Activated CD4-positive, alpha-beta T cell treated with anti-CD3 and anti-CD28 coated beads for 36 hours (primary cell): ENCODE measurements at regions not wholly inside any gene's neighbourhood (a gene's known extent, or its start where the extent isn't known, plus 50 kb on each side); places are given as distances from the start of the nearest gene placed in this dataset.

Experiments used
- ATAC-seq: fragments of 200-7000 bp; cut with Tn5 transposase; one replicate; pipeline ENCODE4 v1.10.0; 2021; ENCODE audit warnings: mild to moderate bottlenecking, moderate library complexity
- CTCF ChIA-PET: fragments of 350-600 bp; sonication (Branson Sonifier 250); formaldehyde crosslinking; loops from one replicate; lab custom pipeline; 2021; ENCODE audit warnings: antibody characterized with exemption; lab: Charles Lee
- POLR2A ChIA-PET: fragments of 350-600 bp; sonication (Branson Sonifier 250); formaldehyde crosslinking; loops from one replicate; lab custom pipeline; 2021; ENCODE audit warnings: antibody characterized with exemption, inconsistent platforms; lab: Charles Lee
- DNase-seq: peaks from one replicate; pipeline ENCODE4 v3.0.0-alpha.2; 2020
- H3K27ac Mint-ChIP-seq: one replicate; pipeline ENCODE4 v1.8.0; 2021; ENCODE audit warnings: mixed read lengths
- H3K27me3 Mint-ChIP-seq: one replicate; pipeline ENCODE4 v1.8.0; 2021; ENCODE audit warnings: mixed read lengths
- H3K36me3 Mint-ChIP-seq: one replicate; pipeline ENCODE4 v1.8.0; 2021; ENCODE audit warnings: low read depth, mixed read lengths
- H3K4me1 Mint-ChIP-seq: one replicate; pipeline ENCODE4 v1.8.0; 2021; ENCODE audit warnings: mixed read lengths
- H3K4me3 Mint-ChIP-seq: one replicate; pipeline ENCODE4 v1.8.0; 2021; ENCODE audit warnings: mild to moderate bottlenecking, moderate library complexity, mixed read lengths
- H3K9me3 Mint-ChIP-seq: one replicate; pipeline ENCODE4 v1.8.0; 2021; ENCODE audit warnings: low read depth, mixed read lengths
- intact Hi-C, 2 experiments: fragments of 100-400 bp; cut with DNase I in 1 of 2; cut with micrococcal nuclease in 1 of 2; formaldehyde crosslinking; loops; one replicate each; pipeline versions ENCODE4 v1.14.2 to v1.15.1; 2022 to 2024; cut with DNase I, micrococcal nuclease

- H3K4me3 Mint-ChIP-seq, result no peak overlapping the region
- DNase-seq (no peak), ATAC-seq (no peak)
- no peak overlapping the region for H3K27ac Mint-ChIP-seq
- ChIA-PET POLR2A (no interaction called here), CTCF (no interaction called here)
- no peaks in the 10 kb centered on the region for H3K36me3 Mint-ChIP-seq
- intact Hi-C loops, result no loop called here
- H3K4me1 Mint-ChIP-seq, result no peaks in the 10 kb centered on the region
- peaks cover 2% of the 10 kb centered on the region for H3K27me3 Mint-ChIP-seq
- no peaks in the 10 kb centered on the region for H3K9me3 Mint-ChIP-seq
Observed at GRCh38 chr13:106850973-106851650, 283.2 kb upstream of the ARGLU1 start.

- POLR2A ChIA-PET, result no interaction called here
- Mint-ChIP-seq H3K27ac (no peak overlapping the region), H3K36me3 (no peaks in the 10 kb centered on the region), H3K4me3 (no peak overlapping the region), H3K9me3 (no peaks in the 10 kb centered on the region), H3K27me3 (peaks cover 2% of the 10 kb centered on the region), H3K4me1 (no peaks in the 10 kb centered on the region)
- intact Hi-C loops, result no loop called here
- ATAC-seq (no peak), DNase-seq (no peak)
- CTCF ChIA-PET, result no interaction called here
Observed at GRCh38 chr13:106846571-106847448, 278.9 kb upstream of the ARGLU1 start.

- Mint-ChIP-seq H3K27ac (no peak overlapping the region), H3K9me3 (peaks cover 6% of the 10 kb centered on the region), H3K4me3 (no peak overlapping the region), H3K36me3 (no peaks in the 10 kb centered on the region), H3K27me3 (peaks cover 2% of the 10 kb centered on the region), H3K4me1 (no peaks in the 10 kb centered on the region)
- POLR2A ChIA-PET, result no interaction called here
- intact Hi-C loops, result no loop called here
- no peak for DNase-seq
- no peak for ATAC-seq
- CTCF ChIA-PET, result no interaction called here
Observed at GRCh38 chr13:106836186-106836802, 268.4 kb upstream of the ARGLU1 start.

- H3K36me3 Mint-ChIP-seq, result no peaks in the 10 kb centered on the region
- peaks cover 2% of the 10 kb centered on the region for H3K27me3 Mint-ChIP-seq
- intact Hi-C loops, result no loop called here
- H3K4me3 Mint-ChIP-seq, result no peak overlapping the region
- DNase-seq (no peak), ATAC-seq (no peak)
- ChIA-PET CTCF (no interaction called here), POLR2A (no interaction called here)
- H3K9me3 Mint-ChIP-seq, result peaks cover 6% of the 10 kb centered on the region
- H3K4me1 Mint-ChIP-seq, result no peaks in the 10 kb centered on the region
- no peak overlapping the region for H3K27ac Mint-ChIP-seq
Observed at GRCh38 chr13:106835477-106835876, 267.5 kb upstream of the ARGLU1 start.

GRCh38 chr13:106821979-106822378, 254.0 kb upstream of the ARGLU1 start:
- Mint-ChIP-seq H3K27ac (no peak overlapping the region), H3K4me3 (no peak overlapping the region), H3K36me3 (no peaks in the 10 kb centered on the region), H3K27me3 (no peaks in the 10 kb centered on the region), H3K9me3 (peaks cover 2% of the 10 kb centered on the region), H3K4me1 (no peaks in the 10 kb centered on the region)
- no peak for ATAC-seq
- no peak for DNase-seq
- ChIA-PET POLR2A (no interaction called here), CTCF (interaction anchor here (1.0 kb wide), 1 partner anchor 12 kb away, joined by 3 read pairs; no protein-coding TSS in a partner anchor)
- intact Hi-C loops, result no loop called here

- Mint-ChIP-seq H3K4me3 (no peak overlapping the region), H3K27ac (no peak overlapping the region), H3K4me1 (no peaks in the 10 kb centered on the region), H3K36me3 (no peaks in the 10 kb centered on the region), H3K9me3 (peaks cover 2% of the 10 kb centered on the region), H3K27me3 (no peaks in the 10 kb centered on the region)
- CTCF ChIA-PET, result no interaction called here
- POLR2A ChIA-PET, result no interaction called here
- intact Hi-C loops, result no loop called here
- DNase-seq (no peak), ATAC-seq (no peak)
Observed at GRCh38 chr13:106819413-106820180, 251.7 kb upstream of the ARGLU1 start.

- CTCF ChIA-PET, result no interaction called here
- Mint-ChIP-seq H3K4me1 (no peaks in the 10 kb centered on the region), H3K36me3 (no peaks in the 10 kb centered on the region), H3K4me3 (no peak overlapping the region), H3K27ac (no peak overlapping the region), H3K9me3 (peaks cover 2% of the 10 kb centered on the region), H3K27me3 (no peaks in the 10 kb centered on the region)
- ATAC-seq, result no peak
- DNase-seq, result no peak
- POLR2A ChIA-PET, result no interaction called here
- intact Hi-C loops, result no loop called here
Observed at GRCh38 chr13:106818971-106819370, 251.0 kb upstream of the ARGLU1 start.

GRCh38 chr13:106815545-106815944, 247.6 kb upstream of the ARGLU1 start:
- POLR2A ChIA-PET, result no interaction called here
- Mint-ChIP-seq H3K4me1 (no peaks in the 10 kb centered on the region), H3K27ac (no peak overlapping the region), H3K9me3 (peaks cover 2% of the 10 kb centered on the region), H3K27me3 (peaks cover 6% of the 10 kb centered on the region), H3K4me3 (no peak overlapping the region), H3K36me3 (no peaks in the 10 kb centered on the region)
- no peak for DNase-seq
- CTCF ChIA-PET, result no interaction called here
- intact Hi-C loops, result no loop called here
- ATAC-seq, result no peak

- Mint-ChIP-seq H3K36me3 (no peaks in the 10 kb centered on the region), H3K27me3 (peaks cover 6% of the 10 kb centered on the region), H3K4me1 (no peaks in the 10 kb centered on the region), H3K9me3 (no peaks in the 10 kb centered on the region), H3K27ac (no peak overlapping the region), H3K4me3 (no peak overlapping the region)
- intact Hi-C loops, result no loop called here
- ATAC-seq, result no peak
- DNase-seq, result no peak
- ChIA-PET POLR2A (no interaction called here), CTCF (no interaction called here)
Observed at GRCh38 chr13:106814463-106814862, 246.5 kb upstream of the ARGLU1 start.

- ATAC-seq, result no peak
Observed at GRCh38 chr13:106810069-106810468, 242.1 kb upstream of the ARGLU1 start.

GRCh38 chr13:106804991-106805390, 237.1 kb upstream of the ARGLU1 start:
- H3K9me3 Mint-ChIP-seq, result no peaks in the 10 kb centered on the region
- no peaks in the 10 kb centered on the region for H3K36me3 Mint-ChIP-seq
- no peak overlapping the region for H3K27ac Mint-ChIP-seq
- H3K4me1 Mint-ChIP-seq, result no peaks in the 10 kb centered on the region
- H3K27me3 Mint-ChIP-seq, result no peaks in the 10 kb centered on the region
- no peak overlapping the region for H3K4me3 Mint-ChIP-seq
- intact Hi-C loops, result no loop called here
- POLR2A ChIA-PET, result no interaction called here
- ATAC-seq (no peak), DNase-seq (no peak)
- CTCF ChIA-PET, result no interaction called here

More at GRCh38 chr13:106810069-106810468, 242.1 kb upstream of the ARGLU1 start:
- DNase-seq, result no peak
- Mint-ChIP-seq H3K4me1 (no peaks in the 10 kb centered on the region), H3K36me3 (no peaks in the 10 kb centered on the region), H3K27ac (no peak overlapping the region), H3K27me3 (peaks cover 6% of the 10 kb centered on the region), H3K9me3 (no peaks in the 10 kb centered on the region), H3K4me3 (no peak overlapping the region)
- ChIA-PET POLR2A (no interaction called here), CTCF (no interaction called here)
- intact Hi-C loops, result no loop called here
